RWPE2 (cell line): ENCODE measurements at regions not wholly inside any gene's neighbourhood (a gene's known extent, or its start where the extent isn't known, plus 50 kb on each side); places are given as distances from the start of the nearest gene placed in this dataset.

ENCODE experiments used
- ATAC-seq: fragments of 200-7000 bp; cut with Tn5 transposase; 3 replicates; pipeline ENCODE4 v1.9.1; 2021; ENCODE audit warnings: low read depth
- DNase-seq: peaks from one replicate; pipeline ENCODE4 v3.0.0-alpha.2; 2020; ENCODE audit warnings: low spot score
- H3K27ac ChIP-seq: fragments of 450-650 bp; 2 replicates; pipeline ENCODE4 v1.5.1; 2017; ENCODE audit warnings: mild to moderate bottlenecking; ENCODE audit not compliant: poor library complexity, severe bottlenecking
- H3K27me3 ChIP-seq: fragments of 250-450 bp; sonication (Bioruptor Pico); 2 replicates; pipeline ENCODE4 v1.5.1; 2021; ENCODE audit warnings: mild to moderate bottlenecking, moderate library complexity; ENCODE audit not compliant: insufficient read depth, poor library complexity, severe bottlenecking
- H3K36me3 ChIP-seq: fragments of 250-450 bp; sonication (Bioruptor Pico); 2 replicates; pipeline ENCODE4 v1.5.1; 2020; ENCODE audit warnings: low read depth, mild to moderate bottlenecking, moderate library complexity
- H3K4me1 ChIP-seq: fragments of 250-450 bp; sonication (Bioruptor Pico); 2 replicates; pipeline ENCODE4 v1.5.1; 2021; ENCODE audit warnings: mild to moderate bottlenecking, moderate library complexity; ENCODE audit not compliant: insufficient read depth, poor library complexity, severe bottlenecking
- H3K4me3 ChIP-seq: fragments of 250-450 bp; sonication (Bioruptor Pico); 2 replicates; pipeline ENCODE4 v1.5.1; 2021; ENCODE audit warnings: mild to moderate bottlenecking, moderate library complexity; ENCODE audit not compliant: severe bottlenecking
- H3K9me3 ChIP-seq: fragments of 250-450 bp; sonication (Bioruptor Pico); 2 replicates; pipeline ENCODE4 v1.5.1; 2021; ENCODE audit warnings: mild to moderate bottlenecking, moderate library complexity; ENCODE audit not compliant: severe bottlenecking
- TF ChIP-seq, protein P1 (sequence below): fragments of 450-650 bp; IDR thresholded peaks from one replicate; pipeline ENCODE4 v1.5.1; 2017; ENCODE audit warnings: mild to moderate bottlenecking, moderate library complexity; ENCODE audit not compliant: poor library complexity, severe bottlenecking

- Histone ChIP-seq H3K27me3 (no peaks in the 10 kb centered on the region), H3K9me3 (no peaks in the 10 kb centered on the region), H3K27ac (no peak overlapping the region), H3K36me3 (no peaks in the 10 kb centered on the region), H3K4me3 (no peak overlapping the region), H3K4me1 (no peaks in the 10 kb centered on the region)
- no peak for DNase-seq
- TF ChIP-seq, protein P1, sequence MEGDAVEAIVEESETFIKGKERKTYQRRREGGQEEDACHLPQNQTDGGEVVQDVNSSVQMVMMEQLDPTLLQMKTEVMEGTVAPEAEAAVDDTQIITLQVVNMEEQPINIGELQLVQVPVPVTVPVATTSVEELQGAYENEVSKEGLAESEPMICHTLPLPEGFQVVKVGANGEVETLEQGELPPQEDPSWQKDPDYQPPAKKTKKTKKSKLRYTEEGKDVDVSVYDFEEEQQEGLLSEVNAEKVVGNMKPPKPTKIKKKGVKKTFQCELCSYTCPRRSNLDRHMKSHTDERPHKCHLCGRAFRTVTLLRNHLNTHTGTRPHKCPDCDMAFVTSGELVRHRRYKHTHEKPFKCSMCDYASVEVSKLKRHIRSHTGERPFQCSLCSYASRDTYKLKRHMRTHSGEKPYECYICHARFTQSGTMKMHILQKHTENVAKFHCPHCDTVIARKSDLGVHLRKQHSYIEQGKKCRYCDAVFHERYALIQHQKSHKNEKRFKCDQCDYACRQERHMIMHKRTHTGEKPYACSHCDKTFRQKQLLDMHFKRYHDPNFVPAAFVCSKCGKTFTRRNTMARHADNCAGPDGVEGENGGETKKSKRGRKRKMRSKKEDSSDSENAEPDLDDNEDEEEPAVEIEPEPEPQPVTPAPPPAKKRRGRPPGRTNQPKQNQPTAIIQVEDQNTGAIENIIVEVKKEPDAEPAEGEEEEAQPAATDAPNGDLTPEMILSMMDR: no peak
- no peak for ATAC-seq
These were observed 229.2 kb downstream of the GBA3 start for GRCh38 chr4:22921936-22922335.

DNA sequence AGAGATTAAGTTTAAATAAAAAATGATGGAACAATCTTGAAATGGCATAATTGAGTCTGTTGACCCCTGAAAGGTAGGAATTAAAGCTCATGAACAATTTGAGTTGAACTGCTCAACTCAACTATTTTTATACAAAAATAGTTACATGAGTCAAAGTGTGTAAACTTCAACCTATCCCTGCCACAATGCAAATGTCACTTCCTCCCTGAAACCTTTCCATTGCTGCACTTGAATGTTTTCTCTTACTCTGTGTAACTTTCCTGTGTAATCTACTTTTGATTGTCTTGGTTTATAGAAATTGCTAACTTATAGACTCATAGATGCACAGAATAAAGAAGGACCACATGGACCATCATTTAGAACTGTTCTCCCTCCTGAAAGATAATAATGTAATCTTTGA is 218.5 kb downstream of the GBA3 start:
- DNase-seq (no peak), ATAC-seq (no peak)
- no peaks in the 10 kb centered on the region for H3K9me3 ChIP-seq
- TF ChIP-seq, protein P1: no peak
- H3K4me3 ChIP-seq: no peak overlapping the region
- H3K4me1 ChIP-seq: no peaks in the 10 kb centered on the region
- H3K36me3 ChIP-seq: no peaks in the 10 kb centered on the region
- no peaks in the 10 kb centered on the region for H3K27me3 ChIP-seq
- H3K27ac ChIP-seq: no peak overlapping the region

DNA sequence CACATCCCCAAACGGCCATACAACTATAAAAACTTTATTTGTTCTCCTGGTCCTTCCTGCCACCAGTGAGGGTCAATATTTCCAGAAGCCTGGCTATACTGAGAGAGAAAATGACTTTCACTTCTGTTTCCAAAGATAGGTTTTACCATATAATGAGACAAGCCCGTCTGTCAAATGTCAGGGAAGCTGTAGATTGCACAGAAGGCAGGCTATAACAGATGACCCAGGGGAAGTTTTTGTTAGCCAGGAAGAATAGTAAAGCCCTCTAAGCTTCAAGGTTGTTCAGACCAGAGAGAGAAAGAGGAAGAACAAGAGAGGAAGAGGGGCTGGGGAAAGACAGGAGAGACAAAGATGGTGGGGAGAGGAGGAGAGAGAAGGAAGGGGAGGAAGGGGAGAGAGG is 217.5 kb downstream of the GBA3 start:
- Histone ChIP-seq H3K27ac (no peak overlapping the region), H3K9me3 (no peaks in the 10 kb centered on the region), H3K4me1 (no peaks in the 10 kb centered on the region), H3K4me3 (no peak overlapping the region), H3K36me3 (no peaks in the 10 kb centered on the region), H3K27me3 (no peaks in the 10 kb centered on the region)
- TF ChIP-seq, protein P1: no peak
- no peak for ATAC-seq
- no peak for DNase-seq

DNA sequence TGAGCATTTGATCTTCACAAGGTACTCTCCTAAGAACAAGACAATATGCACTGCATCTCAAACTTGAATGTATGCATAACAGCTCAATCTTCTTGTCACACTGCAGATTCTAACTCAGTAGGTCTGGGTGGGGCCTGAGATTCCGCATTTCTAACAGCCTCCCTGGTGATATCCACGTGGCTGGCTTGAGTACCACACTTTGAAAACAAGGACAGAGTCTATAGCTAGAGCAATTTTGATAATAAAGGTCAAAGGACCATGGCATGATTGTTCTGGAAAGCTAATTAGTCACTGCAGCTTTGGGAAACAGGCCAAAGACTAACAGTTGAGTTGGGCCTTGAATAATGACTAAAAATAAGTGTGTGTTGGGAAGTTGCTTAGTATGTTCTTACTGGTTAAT is 213.3 kb downstream of the GBA3 start:
- H3K4me1 ChIP-seq: no peaks in the 10 kb centered on the region
- no peaks in the 10 kb centered on the region for H3K27me3 ChIP-seq
- no peak overlapping the region for H3K4me3 ChIP-seq
- H3K36me3 ChIP-seq: no peaks in the 10 kb centered on the region
- no peak for ATAC-seq
- TF ChIP-seq, protein P1: no peak
- no peaks in the 10 kb centered on the region for H3K9me3 ChIP-seq
- no peak for DNase-seq
- no peak overlapping the region for H3K27ac ChIP-seq

DNA sequence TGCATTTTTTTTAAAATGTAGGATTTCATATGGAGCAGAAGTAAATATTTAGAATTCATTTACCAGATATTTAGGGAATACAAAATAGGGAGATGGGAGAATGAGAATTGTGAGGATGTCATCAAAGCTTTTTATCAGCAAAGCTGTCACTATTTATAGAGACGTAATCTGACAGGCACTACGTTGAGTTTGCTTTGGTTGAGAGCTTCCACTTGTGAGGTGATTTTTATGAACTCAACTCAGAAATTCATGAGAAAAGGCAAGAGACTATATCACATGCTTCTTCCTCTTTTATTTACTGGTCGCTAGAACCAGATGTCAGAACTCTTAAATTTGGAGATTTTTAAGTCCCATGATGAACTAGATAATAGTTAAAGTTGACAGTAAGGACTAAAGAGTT is 211.2 kb downstream of the GBA3 start:
- H3K9me3 ChIP-seq: no peaks in the 10 kb centered on the region
- no peak for ATAC-seq
- no peaks in the 10 kb centered on the region for H3K27me3 ChIP-seq
- H3K36me3 ChIP-seq: no peaks in the 10 kb centered on the region
- TF ChIP-seq, protein P1: no peak
- H3K4me1 ChIP-seq: no peaks in the 10 kb centered on the region
- no peak overlapping the region for H3K27ac ChIP-seq
- no peak overlapping the region for H3K4me3 ChIP-seq
- DNase-seq: no peak
